CD4-positive, alpha-beta T cell treated with Interleukin-21 for 1 hour (primary cell): ENCODE measurements at regions not wholly inside any gene's neighbourhood (a gene's known extent, or its start where the extent isn't known, plus 50 kb on each side); places are given as distances from the start of the nearest gene placed in this dataset.
A peak's percentile ranks its signal among the peaks of the same experiment; 100 is the strongest.

Experiments used
- DNase-seq: peaks from one replicate; pipeline ENCODE4 v3.0.0-alpha.2; 2020

- no peak for DNase-seq
These were observed 230.8 kb downstream of the NUAK1 start for GRCh38 chr12:105907982-105908381.

GRCh38 chr12:105910030-105910429 lies 228.7 kb downstream of the NUAK1 start:
- DNase-seq = no peak

GRCh38 chr12:105911966-105912365 lies 226.8 kb downstream of the NUAK1 start:
- DNase-seq = no peak

- DNase-seq = no peak
These were observed 225.7 kb downstream of the NUAK1 start for GRCh38 chr12:105912882-105913678.

GRCh38 chr12:105915997-105916759 lies 222.6 kb downstream of the NUAK1 start:
- no peak for DNase-seq

- DNase-seq = no peak
These were observed 222.1 kb downstream of the NUAK1 start for GRCh38 chr12:105916760-105917039.

GRCh38 chr12:105920161-105920684 lies 218.5 kb downstream of the NUAK1 start:
- no peak for DNase-seq

- no peak for DNase-seq
These were observed 217.7 kb downstream of the NUAK1 start for GRCh38 chr12:105921055-105921454.

GRCh38 chr12:105921872-105922669 lies 216.7 kb downstream of the NUAK1 start:
- no peak for DNase-seq

GRCh38 chr12:105922670-105923102 lies 216.1 kb downstream of the NUAK1 start:
- no peak for DNase-seq

GRCh38 chr12:105924526-105925208 lies 214.1 kb downstream of the NUAK1 start:
- DNase-seq = no peak

- no peak for DNase-seq
These were observed 211.2 kb downstream of the NUAK1 start for GRCh38 chr12:105927564-105927963.

GRCh38 chr12:105928436-105928835 lies 210.3 kb downstream of the NUAK1 start:
- DNase-seq = no peak

- no peak for DNase-seq
These were observed 209.6 kb downstream of the NUAK1 start for GRCh38 chr12:105929192-105929591.

GRCh38 chr12:105930557-105931503 lies 207.9 kb downstream of the NUAK1 start:
- DNase-seq = no peak

GRCh38 chr12:105931762-105932570 lies 206.8 kb downstream of the NUAK1 start:
- no peak for DNase-seq

GRCh38 chr12:105933671-105934665 lies 204.8 kb downstream of the NUAK1 start:
- no peak for DNase-seq

GRCh38 chr12:105935106-105935505 lies 203.6 kb downstream of the NUAK1 start:
- no peak for DNase-seq

- peak; percentile 2 for DNase-seq
These were observed 202.8 kb downstream of the NUAK1 start for GRCh38 chr12:105935981-105936380.
